Stimulated activated CD4-positive, alpha-beta T cell treated with anti-CD3 and anti-CD28 coated beads, Interleukin-4, amount 100 ng/mL, for 48 hours (primary cell): ENCODE measurements at regions not wholly inside any gene's neighbourhood (a gene's known extent, or its start where the extent isn't known, plus 50 kb on each side); places are given as distances from the start of the nearest gene placed in this dataset.

ENCODE experiments used
- DNase-seq, 2 donors: peaks; one replicate each; pipeline ENCODE4 v3.0.0-alpha.2; 2020; ENCODE audit warnings: low read depth in 2 of 2

DNA sequence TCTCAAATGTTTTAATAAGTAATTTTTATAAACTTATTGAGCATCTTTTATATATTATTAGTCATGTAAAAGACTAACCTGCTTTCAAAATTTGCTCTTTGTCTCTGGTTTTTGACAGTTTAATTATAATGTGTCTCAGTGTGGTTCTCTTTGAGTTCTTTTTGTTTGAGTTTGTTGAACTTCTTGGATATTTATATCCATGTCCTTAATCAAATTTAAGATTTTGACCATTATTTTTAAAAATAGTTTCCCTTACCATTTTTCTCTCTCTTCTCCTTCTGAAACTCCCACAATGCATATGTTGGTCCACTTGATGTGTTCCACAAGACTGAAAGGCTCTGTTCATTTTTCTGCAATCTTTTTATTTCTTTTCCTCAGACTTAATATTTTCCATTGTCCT is 366.1 kb upstream of the GOLIM4 start:
- no peak for DNase-seq

DNA sequence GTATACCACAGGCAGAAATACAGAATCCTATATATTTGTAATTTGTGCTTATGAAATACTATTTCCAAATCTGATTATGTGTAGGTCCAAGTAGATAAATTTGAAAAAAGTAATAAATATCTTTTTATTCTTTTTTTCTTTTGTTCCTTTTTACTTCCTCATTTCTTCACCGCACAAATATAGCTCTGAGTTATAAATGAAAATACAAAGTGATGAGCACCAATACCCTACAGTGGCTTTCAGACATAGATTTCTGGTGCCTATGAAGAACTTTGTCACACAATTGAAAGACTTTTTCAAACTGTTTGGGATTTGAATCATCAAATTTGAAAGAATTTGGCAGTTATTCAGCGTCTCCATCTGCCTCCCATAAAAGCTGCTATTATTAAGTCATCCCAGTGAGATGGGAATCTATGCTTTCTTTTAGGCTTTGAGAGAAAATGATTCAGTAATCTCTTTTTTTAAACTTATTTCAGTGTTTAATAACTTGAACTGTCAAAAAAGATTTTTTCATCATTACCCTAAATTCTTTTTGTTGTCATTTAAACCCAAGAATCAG is 363.6 kb upstream of the GOLIM4 start:
- DNase-seq = no peak

DNA sequence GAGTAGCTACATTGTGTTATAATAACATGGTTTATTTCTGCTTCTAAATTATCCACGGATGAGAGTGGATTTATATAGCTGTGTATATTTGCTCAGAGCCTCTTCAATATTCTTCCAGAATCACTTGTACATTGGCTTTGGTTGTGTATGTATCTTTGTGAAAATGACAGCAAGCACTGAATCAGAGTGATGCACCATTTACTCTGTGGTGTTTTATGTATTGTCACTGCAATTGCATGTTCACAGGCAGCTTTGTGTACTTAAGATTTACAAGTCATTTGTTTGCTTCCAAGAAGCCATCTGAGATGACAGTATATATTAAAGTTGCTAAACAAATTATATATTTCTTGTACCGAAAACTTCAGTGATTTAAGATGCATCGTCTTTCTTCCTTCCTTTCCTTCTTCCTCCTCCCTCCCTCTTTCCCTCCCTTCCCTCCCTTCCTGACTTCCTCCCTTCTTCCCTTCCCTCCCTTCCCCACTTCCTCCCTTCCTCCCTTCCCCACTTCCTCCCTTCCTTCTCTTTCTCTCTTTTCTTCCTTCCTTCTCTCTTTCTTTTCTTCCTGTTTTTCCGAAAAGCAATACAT is 362.3 kb upstream of the GOLIM4 start:
- DNase-seq = no peak

DNA sequence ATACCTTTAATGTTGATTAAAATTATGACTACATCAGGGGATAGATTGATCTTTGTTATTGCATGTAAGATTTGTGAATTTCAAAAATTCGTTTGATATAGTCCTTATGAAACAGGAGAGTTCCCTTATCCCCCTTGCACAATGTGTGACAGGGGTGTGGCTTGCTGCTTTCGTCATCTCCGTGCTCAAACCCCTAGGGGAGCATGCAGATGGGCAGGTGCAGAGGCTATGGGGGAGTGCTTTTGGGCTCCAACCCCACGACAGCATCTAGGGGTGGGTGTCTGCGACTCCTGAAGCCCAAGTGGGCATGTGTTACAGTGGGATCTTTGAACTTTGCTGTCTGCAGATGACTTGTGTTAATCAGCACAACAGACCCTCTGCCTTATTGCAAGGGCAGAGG is 360.1 kb upstream of the GOLIM4 start:
- no peak for DNase-seq

DNA sequence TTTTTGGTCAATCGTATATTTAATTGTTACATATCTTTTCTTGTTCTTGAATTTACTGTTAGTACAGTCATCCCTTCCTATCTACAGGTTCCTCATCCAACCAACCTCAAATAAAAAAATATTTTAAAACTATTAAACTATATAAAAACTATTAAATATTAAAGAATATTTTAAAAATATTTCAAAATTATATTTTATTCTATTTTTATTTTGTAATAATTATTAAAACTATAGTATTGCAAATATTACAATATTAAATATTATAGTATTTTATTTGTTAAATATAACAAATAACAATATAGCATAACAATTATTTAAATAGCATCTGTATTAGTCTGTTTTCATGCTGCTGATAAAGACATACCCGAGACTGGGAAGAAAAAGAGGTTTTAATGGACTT is 357.9 kb upstream of the GOLIM4 start:
- no peak for DNase-seq

DNA sequence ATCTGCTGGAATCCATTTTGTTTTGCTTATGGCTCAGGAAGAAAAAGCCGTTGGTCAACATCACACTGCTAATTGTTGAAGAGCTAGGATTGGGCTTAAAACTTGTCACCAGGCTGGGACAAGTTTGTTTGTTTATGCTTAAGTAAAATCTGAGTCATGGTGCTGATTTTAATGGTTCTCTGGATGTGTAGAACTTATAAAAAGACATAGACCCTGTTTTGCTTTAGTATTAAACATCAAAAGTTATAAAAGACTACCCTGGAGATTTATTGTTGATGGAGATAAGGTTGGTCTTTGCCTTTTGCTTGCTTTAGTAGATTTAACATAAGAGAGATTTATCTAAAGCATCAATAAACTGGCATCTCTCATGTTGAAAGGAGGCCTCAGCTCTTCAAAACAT is 348.2 kb upstream of the GOLIM4 start:
- DNase-seq = no peak

DNA sequence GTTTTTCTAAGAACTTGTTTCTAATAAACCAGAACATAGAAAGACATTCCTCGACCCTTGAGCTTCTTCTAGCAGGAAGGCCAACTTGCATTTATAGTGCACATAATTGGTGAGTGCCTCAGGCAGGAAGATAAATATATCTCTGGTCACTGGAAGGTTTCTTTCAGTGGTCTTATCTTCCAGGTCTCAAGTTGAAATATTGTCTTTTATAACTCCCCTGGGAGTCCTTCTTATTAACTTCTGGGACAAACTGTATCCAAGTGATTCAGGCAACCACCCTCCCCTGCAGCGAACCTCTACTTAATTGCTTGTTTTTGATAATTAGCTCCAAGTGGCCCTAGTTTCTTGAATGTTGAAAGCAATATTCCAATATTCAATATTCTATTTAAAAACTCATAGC is 346.8 kb upstream of the GOLIM4 start:
- DNase-seq = no peak

DNA sequence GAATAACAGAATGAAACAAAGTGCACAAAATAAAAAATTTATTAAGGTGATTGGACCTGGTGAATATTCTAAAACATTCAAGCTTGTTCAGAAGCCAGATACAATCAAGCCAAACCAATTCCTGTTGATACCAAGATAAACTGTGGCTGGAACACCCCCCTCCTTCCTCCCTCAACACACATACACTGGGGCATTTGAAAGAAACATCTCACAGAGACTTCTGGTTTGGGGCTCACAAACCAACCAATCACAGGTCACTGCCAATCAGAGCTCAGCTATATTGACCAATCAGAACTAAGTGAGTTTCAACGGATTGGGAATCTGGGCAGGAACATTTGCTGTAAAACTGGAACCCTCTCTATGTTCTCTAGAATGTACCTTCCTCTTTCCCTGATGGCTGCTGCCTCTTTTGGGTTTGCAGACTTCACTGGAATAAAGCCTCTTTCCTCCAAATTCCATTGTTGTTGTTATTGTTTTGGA is 340.6 kb upstream of the GOLIM4 start:
- DNase-seq = no peak

DNA sequence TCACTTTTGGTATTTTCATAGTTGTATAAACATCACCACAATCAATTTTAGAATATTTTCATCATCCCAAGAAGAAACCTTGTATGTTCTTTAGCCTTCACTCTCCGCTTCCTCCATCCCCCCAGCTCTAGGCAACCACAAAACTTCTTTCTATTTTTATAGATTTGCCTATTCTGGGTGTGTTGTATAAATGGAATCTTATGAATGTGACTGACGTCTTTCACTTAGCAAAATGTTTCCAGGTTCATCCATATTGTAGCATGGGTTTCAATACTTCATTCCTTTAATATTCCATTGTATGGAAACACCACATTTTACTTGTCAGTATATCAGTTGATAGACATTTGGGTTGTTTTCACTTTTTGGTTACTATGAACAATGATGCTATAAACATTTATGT is 335.8 kb upstream of the GOLIM4 start:
- no peak for DNase-seq

DNA sequence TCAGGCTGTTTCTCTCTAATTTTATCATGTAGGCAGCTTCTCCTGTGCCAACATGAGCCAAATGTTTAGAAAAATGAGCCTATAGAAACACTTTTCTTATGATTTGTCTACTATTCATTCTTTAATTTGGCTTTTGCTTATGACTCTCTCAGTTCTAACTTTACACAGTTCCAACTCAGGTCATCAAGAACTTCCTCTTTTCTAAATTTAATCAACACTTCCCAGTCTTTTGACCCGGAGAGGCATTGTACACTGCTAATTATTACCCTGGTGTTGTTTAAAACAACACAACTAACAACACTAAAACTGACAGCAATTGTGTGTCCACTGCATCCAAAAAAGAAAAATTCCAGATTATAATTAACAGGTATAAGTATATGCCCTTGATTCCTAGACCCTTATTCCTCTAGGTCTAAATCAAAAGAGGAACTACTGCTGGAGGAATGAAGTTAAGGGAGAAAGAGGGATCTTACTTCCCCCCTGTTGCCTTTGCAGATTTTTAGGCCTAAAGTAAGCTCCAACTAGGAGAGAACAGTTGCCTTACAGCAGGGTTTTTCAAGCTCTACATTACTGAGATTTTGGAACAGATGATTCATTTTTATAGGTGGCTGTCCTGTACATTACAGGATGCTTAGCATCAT is 332.2 kb upstream of the GOLIM4 start:
- no peak for DNase-seq

DNA sequence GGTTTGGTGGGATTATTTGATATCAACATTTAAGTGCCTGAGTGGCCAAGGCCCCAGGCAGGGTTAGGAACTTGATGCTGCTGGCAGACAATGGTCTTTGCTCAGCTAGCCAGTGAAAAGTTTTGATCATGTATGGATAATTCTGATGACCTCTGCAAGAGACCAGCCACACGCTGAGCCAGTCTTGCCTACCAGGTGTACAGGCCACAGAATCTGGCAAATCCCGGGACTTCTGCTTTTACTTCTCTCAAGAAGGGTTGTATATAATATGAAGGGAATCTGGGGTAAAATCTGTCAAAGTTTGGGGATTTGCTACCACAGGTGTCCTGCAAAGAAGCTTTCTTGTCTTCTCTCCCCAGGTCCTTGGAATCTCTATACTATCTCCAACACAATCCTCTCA is 331.4 kb upstream of the GOLIM4 start:
- DNase-seq = no peak

DNA sequence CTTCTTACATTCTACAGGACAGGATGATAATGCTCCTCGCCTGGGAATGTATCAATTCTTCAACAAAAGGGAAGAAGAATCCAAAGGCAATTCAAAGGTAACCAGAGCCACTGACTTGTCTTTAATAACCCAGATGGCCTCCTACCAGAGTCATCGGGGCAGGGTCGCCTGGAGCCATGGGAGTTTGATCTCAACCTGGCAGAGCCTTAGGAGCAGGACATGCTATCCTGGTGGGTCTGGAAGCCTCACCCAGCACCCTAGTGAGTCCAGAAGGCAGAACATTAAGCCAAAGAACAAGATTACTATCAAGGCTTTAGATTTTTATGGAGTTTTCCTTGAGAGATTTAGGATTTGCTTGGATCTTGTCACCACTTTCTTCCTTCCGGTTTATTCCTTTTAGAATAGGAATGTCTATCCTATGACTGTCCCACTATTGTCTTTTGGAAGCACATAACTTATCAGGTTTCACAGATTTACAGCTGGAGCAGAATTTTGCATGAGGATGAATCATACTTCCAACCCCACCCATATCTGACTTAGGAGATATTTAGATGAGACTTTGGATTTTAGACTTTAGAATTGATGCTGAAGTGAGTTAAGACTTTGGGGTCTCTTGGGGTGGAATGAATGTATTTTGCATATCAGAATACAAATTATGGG is 330.3 kb upstream of the GOLIM4 start:
- no peak for DNase-seq

DNA sequence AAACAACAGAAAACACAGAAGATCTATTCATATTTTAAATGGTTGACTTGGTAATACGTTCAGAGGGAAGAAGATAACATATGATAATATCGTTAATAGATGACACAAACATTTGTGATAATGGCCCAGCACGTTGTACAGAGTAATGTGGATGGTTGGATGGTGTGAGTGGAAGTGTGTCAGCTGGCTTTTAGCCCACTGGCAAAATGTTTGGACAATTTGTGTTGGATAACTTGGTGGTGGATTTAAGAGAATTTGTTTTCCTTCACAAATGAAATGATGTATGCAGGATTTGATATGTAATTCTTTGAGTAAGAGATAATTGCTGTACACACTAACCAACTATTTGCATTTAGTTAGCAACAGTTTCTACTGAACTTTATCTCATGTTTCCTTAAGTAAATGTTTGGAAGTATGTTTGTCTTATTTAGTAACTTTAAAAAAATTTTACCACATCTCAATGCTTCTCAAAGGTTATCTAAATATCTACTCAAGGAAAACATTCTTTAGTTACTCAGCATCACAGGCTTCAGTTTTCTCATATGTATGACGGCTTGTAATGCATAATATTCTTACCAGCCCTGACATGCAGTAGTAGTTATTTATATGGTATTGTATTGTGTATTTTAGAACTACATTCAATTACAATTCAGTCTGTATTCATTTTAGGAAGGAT is 328.5 kb upstream of the GOLIM4 start:
- no peak for DNase-seq

DNA sequence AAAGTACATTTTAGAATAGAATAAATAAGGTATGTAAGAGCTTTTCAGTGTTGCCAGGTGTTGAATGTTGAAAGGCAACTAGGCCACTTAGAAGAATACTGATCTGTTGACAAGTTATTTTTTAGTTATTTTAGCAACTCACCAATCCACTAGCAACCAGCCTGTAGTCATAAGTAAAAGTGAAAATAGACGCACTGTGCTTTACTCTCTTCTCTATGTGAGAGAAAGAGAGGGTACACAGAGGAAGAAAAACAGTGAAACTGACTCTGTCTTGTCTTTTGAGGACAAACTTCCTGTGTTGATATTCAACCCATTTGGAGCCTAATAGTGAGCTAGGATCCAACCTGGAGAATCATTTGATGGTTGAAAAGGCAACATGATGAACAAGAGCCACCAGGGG is 327.1 kb upstream of the GOLIM4 start:
- DNase-seq = no peak

DNA sequence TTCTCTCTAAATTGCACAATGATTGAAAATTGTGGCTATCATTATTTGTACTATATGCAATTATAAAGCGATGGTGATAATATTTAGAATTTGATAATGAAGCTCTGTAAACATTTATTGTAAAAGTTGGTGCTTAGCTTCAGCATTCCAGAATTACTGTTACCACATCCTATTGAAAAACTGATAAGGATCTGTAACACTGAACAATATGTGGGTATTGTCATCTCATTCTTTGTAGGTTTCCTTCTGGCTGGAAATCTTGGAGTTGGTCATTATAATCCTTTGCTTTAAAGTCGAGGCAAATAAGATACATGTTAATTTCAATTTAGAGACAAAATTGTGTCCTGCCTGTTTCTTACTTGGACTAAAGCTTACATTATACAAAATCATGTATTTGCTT is 323.4 kb upstream of the GOLIM4 start:
- DNase-seq = no peak

DNA sequence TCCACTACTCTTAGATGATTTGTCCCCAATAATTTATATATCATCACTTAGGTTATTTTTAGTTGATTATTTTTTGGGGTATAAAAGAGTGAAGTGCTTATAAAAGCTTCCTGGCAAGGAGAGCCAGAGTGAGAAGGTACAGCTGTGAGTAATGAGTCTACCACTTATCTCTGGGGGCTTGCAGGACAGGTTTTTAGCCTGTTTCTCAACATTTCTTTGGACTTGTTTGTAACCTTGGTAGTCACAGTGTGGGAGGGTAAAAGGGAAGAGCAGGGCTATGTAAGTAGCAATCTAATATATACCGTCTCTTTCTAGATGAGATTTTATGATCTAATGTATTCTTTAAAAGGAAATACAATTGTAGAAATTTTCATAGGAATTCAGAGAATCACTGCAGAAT is 321.3 kb upstream of the GOLIM4 start:
- DNase-seq = no peak

DNA sequence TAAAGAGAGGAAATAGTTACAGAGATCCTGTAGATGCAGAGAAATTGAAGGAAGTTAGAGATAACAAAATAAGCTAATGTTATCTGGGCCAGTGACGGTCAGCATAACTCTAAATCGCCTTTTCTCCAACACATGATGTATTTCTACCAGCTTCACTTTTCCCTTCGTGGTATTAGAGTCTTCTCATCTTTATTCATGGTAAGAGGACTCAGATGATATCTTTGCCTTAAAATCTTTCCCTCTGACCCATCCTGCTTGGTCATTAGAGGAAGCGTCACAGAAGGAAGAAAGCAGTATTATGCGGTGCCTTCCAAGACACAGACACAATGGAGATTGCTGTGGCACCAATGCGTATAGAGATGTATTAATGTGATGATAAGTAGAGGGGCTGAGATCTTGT is 320.7 kb upstream of the GOLIM4 start:
- no peak for DNase-seq

DNA sequence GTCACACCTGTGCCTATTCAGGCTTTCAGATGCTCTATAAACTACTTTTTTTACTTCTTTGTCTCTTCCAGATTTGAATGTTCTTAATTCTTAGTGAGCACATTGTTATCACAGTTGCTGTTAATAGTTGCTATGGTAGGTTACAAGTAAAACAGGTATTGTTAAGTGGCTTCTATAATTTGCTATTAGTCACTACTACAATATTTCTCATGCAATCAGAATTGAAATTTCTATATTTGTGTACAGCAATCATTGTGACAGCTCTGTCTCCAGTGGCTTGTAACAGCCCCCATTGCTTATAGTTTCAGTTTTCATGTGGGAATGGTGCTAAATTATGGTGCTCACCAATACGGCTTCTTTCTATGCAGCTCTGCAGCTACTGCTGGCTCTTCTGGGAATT is 318.4 kb upstream of the GOLIM4 start:
- no peak for DNase-seq

DNA sequence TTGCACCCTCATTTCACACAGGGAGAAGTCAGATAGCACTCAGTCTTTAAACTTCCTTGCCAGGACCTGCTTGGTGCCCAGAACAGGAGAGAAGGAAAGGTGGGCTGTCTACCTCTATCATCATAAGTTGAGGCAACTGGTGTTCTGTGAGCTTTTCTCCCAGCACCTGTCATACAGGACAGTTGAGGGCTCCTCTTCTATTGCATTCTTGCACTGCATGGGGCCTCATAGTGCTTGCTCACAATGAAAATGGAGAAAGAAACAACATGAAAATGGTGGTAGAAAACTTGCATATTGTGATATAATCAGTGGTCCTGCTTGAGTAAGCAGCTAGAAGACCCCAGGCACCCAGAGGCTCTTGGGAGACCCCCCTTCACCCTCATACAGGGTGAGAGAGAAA is 311.7 kb upstream of the GOLIM4 start:
- DNase-seq = no peak

DNA sequence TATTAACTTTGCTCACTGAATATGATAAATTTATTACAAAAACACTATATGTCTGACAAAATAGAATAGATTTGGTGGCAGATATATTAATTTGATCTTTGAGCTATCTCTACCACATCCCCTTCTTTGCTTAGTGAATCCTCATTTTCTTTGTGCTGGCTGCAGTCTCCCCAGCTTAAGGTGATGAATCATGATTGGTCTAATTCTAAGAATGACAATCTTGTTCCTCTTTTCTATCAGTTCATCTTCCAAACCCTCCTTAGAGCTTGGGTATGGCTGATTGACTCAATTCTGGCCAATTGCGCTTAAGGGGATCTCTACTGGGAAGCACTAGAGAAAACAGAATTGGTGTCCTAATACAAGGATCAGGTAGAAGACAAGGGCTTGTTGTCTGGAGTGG is 309.6 kb upstream of the GOLIM4 start:
- no peak for DNase-seq

DNA sequence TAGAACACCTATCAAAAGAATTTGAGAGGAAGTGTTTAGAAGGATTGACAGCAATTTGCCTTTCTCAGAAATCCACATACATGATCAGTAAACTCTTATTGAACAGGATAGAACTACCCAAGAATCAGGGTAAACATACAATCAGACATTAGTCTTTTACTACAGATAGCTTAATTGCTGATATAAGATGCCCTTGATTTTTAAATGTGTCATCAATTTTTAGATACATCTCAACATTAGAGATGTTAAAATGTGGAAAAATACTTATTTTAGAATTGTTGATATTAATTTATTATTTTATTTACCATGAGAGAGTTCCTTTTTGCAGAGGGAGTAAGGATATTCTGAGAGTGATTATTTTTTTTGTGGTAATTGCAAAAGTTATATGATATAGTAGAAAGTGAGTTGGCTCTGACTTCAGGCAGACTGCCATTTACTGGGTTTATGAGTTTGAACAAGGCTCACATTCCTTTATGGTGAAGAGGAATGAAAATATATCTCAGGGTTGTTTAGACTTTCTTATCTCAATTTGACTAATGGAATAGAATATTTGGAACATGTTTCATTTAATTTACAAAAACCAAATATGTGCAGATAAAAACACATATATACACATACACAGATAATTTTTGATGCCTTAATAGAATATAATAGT is 302.8 kb upstream of the GOLIM4 start:
- no peak for DNase-seq

DNA sequence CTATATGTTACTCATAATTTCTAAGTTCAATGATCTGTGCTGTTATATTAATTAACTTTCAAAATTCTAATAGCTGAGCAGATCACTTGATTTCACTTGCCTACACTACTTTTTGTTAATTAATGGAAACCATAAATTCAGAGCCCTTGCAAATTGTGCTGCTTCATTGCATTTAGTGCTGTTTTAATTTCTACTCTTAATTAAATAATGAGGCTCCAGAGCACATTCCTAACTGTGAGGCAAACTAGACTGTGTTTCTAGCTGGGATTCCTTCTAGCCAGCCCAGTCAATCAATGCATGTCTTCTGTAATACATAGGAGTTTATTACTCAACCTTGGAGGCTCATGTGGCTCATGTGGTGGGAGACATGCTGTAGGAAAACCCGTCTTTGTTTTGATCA is 301.1 kb upstream of the GOLIM4 start:
- no peak for DNase-seq
